ENCODE measurements at regions not wholly inside any gene's neighbourhood (a gene's known extent, or its start where the extent isn't known, plus 50 kb on each side); places are given as distances from the start of the nearest gene placed in this dataset.
"Not testable (repeated sequence)": the region's sequence is repeated elsewhere in the genome, so short reads cannot be mapped to it uniquely, and the experiment has no call there.

GRCh38 chr1:60886090-60886489, 196.3 kb upstream of the NFIA start:
- no peak for DNase-seq

- DNase-seq: no peak
Observed at GRCh38 chr1:60880202-60880601, 202.2 kb upstream of the NFIA start.

DNA sequence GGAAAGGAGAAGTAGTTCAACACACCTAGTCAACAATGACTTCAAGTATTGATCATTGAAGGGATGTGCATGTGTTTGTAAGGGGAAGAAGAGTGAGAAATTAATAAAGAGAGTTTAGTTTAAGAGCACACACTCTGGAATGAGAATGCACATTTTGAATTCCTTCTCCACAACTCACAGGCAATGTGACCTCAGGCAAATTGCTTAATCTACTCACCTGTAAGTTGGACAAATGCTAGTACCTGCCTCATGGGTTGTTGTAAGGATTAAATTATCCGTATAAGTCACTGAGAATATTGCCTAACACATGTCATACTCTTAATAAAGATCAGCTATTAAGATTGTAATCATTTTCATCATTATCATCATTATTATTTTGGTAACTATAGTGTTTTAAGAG, 204.0 kb upstream of the NFIA start:
- no peak for DNase-seq

DNA sequence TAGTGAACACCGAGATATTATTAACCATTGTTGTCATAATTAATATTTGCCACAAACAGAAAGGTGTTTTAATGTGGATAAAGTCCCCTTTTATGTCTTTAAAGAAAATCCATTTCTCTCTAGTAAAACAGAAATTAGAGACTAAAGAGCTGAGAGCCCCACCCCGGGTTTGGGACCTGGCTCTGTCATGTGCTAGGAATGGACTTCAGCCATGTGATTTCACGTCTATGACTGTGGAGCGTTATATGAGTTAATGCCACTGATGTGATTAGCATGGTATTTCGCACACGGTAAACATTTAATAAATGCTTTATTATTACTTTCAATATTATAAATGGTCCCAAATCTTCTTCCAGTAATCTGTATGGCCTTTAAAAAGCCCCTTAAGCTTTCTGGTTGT, 205.0 kb upstream of the NFIA start:
- DNase-seq: no peak

DNA sequence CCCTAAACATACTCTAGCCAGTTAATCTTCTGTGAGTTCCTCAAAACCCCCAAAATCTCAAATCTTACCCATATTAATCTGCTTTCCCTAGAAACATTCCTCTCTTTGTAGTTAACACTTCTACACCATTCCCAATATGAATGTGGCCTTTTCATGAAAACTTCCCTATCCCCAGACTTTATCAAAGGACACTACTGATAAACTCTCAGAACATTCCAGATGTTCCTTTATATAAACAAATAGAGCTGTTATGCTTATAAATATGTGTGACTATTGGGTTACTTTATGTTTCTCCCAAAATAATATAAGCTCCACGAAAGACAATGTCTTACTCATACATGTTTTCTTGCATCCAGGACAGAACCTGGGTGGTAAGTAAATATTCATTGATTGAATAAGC, 205.4 kb upstream of the NFIA start:
- no peak for DNase-seq

- DNase-seq: no peak
Observed at GRCh38 chr1:60875138-60875537, 207.2 kb upstream of the NFIA start.

GRCh38 chr1:60874718-60875117, 207.6 kb upstream of the NFIA start:
- peak; percentile 18 to 37 for DNase-seq

GRCh38 chr1:60873396-60873795, 209.0 kb upstream of the NFIA start:
- not testable (repeated sequence) for DNase-seq

GRCh38 chr1:60872426-60873054, 209.8 kb upstream of the NFIA start:
- DNase-seq: no peak

GRCh38 chr1:60870269-60870865, 212.0 kb upstream of the NFIA start:
- DNase-seq: no peak

GRCh38 chr1:60868901-60869663, 213.3 kb upstream of the NFIA start:
- no peak for DNase-seq

GRCh38 chr1:60867782-60868181, 214.6 kb upstream of the NFIA start:
- DNase-seq: no peak

- DNase-seq: no peak
Observed at GRCh38 chr1:60866917-60867531, 215.3 kb upstream of the NFIA start.

DNA sequence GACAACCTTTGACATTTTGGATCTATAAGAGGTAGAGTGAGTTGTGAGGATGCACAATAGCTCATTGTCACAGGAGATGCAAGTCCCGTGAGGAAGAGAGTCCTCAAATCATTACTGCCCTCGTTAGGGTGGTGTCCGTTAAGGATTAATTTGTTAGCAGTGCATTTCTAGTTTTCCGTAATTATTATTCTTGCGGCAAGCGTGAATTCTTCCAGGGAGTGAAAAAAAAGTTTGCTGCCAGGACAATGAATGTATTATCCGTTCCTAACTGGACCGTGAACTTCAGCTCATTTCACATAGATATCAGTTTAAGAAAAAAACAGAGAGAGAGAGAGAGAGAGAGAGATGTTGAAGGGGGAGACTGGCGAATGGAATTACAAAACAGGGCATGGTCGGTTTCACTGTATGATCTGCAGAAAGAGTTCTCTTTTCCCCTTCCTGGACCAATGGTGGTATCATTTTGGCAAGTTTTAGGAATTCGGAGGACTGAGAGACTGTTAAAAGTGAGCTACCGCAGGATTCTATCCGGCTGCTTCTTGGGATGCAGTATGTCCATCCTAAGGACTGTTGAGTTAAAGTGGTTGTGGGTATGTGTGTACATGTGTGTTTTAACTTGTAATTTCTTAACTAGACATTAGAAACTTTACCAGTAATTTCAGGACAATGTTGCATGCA, 216.0 kb upstream of the NFIA start:
- no peak for DNase-seq

- no peak for DNase-seq
Observed at GRCh38 chr1:60865166-60865565, 217.2 kb upstream of the NFIA start.

DNA sequence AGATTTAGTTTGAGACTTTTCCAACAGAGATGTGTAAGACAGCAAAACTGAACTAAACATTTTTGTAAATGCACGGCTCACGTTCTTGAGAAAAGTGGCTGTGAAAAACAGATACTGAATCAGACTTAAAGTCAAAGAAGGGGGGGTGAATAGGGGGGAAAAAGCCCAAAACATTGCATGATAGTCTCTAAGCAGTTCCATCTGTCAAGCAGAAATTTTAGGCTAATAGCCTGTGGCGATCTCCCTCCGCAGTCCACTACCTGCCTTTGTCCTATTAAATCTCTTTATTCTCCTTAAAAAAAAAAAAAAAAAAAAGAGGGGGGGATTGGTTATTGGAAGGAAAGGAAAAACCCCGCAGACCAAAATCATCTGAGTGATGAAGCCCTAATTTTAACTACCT, 217.6 kb upstream of the NFIA start:
- no peak for DNase-seq

GRCh38 chr1:60863131-60863530, 219.2 kb upstream of the NFIA start:
- DNase-seq: no peak

DNA sequence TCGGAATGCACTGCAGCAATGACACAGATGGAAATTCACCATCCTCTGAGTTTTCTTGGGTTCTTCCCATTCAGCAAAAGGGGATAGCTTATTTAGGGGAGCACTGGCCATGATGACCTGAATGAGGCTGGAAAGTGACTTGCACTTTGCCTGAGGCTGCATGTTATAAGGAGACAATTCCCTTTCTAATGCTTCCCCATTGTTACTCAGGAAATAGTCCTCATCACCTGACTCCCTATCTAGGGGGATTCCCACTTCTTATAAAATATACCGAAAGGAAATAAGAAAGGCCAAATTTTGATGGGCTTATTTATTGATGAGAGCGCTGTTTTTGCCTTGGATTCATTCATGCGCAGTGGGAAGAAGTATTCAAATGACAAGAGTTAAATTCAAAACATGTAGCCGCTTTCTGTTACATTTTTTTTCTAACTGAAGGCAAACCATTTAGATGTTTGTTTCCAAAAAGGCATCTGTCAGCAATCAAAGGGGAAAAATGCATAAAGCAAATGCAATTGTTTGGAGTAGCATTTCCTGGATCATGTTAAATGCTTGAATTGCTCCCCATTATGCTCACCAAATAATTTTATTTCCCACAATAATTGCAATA, 220.3 kb upstream of the NFIA start:
- no peak for DNase-seq

DNA sequence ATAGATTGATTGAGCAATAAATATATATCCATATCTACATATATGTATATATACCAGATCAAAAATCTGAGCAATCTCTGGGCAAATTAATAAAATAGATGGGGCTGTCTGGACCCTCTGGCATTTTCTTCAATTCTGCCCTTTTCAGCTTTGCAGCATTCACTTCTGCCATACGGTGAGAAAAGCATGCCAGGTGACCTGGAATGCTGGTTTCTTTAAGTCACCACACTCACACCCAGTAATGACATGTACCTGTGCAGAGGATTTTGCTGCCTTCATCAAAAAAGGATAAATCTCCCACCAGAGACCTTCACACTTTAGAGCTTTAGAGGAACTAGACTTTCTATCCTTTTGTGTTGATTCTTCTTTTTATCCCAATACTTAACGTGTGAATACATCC, 223.2 kb upstream of the NFIA start:
- DNase-seq: no peak

DNA sequence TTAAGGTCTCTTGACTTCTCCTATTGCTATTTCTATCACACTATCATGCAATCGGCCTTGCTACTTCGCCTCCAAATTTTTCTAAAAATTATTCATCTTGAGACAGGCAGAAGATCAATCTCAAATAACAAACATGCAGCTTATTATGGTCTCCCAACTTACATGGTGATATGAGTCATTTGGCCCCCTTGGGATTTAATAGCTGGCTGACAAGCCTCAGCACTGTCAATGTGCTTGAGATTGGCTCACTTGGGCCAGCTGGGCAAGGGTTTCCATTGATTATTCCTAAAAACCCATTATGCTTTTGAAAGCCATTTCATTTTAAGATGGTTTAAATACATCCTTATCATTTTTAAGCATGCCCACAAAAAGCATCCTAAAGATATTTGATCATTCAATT, 224.5 kb upstream of the NFIA start:
- DNase-seq: no peak

DNA sequence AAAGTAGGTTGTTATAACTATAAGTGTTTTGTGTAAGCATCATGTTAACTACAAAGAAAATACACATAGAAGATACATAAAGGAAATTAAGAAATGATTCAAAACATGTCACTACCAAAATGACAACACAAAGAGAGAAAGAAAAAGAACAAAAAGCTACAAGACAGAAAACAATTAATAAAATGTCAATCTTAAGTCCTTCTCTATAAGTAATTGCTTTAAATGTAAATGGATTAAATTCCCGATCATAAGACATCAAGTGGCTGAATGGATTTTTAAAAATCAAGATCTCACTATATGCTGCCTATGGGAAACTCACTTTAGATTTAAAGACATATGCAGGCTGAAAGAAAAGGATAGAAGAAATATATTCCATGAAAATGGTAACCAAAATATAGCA, 232.3 kb upstream of the NFIA start:
- no peak for DNase-seq

DNA sequence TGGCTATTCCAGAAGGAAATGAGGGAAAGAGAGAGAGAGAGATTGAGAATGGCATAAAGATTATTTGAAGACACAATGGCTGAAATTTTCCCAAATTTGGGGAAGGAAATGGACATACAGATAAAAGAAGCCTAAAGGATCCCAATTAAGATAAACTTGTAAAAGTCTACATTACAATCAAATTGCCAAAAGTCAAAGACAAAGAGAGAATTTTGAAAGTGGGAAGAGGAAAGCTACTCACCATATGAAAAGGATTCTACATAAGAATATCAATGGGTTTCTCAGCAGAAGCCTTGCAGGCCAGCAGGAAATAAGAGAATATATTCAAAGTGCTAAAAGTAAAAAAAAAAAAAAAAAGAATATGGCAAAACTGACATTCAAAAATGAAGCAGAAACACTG, 233.0 kb upstream of the NFIA start:
- no peak for DNase-seq

GRCh38 chr1:60848583-60849188, 233.7 kb upstream of the NFIA start:
- DNase-seq: no peak

All from activated CD4-positive, alpha-beta T cell treated with anti-CD3 and anti-CD28 coated beads, Interleukin-2, amount 50 U/mL, for 48 hours (primary cell).